Activated CD8-positive, alpha-beta memory T cell treated with anti-CD3 and anti-CD28 coated beads for 4 hours (primary cell): ENCODE measurements at regions not wholly inside any gene's neighbourhood (a gene's known extent, or its start where the extent isn't known, plus 50 kb on each side); places are given as distances from the start of the nearest gene placed in this dataset.

Experiments used
- DNase-seq, 2 donors: peaks; one replicate each; pipeline ENCODE4 v3.0.0-alpha.2; 2020; ENCODE audit warnings: low read depth in 2 of 2

GRCh38 chr10:3241274-3241921 is 68.8 kb upstream of the PITRM1 start:
- no peak for DNase-seq

GRCh38 chr10:3239920-3240894 is 67.6 kb upstream of the PITRM1 start:
- no peak for DNase-seq

GRCh38 chr10:3239066-3239919 is 66.7 kb upstream of the PITRM1 start:
- DNase-seq = peak; percentile 45 to 49

- DNase-seq = no peak
Observed at GRCh38 chr10:3238115-3238871, 65.7 kb upstream of the PITRM1 start.

GRCh38 chr10:3237530-3237929 is 64.9 kb upstream of the PITRM1 start:
- no peak for DNase-seq

- DNase-seq = no peak
Observed at GRCh38 chr10:3236644-3237404, 64.2 kb upstream of the PITRM1 start.

GRCh38 chr10:3235996-3236510 is 63.5 kb upstream of the PITRM1 start:
- no peak for DNase-seq

- DNase-seq = no peak
Observed at GRCh38 chr10:3235395-3235794, 62.8 kb upstream of the PITRM1 start.

- no peak for DNase-seq
Observed at GRCh38 chr10:3233486-3233990, 61.0 kb upstream of the PITRM1 start.

- no peak for DNase-seq
Observed at GRCh38 chr10:3231951-3232730, 59.6 kb upstream of the PITRM1 start.

GRCh38 chr10:3229815-3230214 is 57.2 kb upstream of the PITRM1 start:
- no peak for DNase-seq

GRCh38 chr10:3228629-3228945 is 56.0 kb upstream of the PITRM1 start:
- no peak for DNase-seq

GRCh38 chr10:3226960-3227744 is 54.6 kb upstream of the PITRM1 start:
- no peak for DNase-seq

- no peak for DNase-seq
Observed at GRCh38 chr10:3225561-3225960, 53.0 kb upstream of the PITRM1 start.

- DNase-seq = no peak
Observed at GRCh38 chr10:3224241-3224640, 51.7 kb upstream of the PITRM1 start.

- DNase-seq = no peak
Observed at GRCh38 chr10:3222626-3223025, 50.0 kb upstream of the PITRM1 start.
